ENCODE measurements at regions not wholly inside any gene's neighbourhood (a gene's known extent, or its start where the extent isn't known, plus 50 kb on each side); places are given as distances from the start of the nearest gene placed in this dataset.

DNA sequence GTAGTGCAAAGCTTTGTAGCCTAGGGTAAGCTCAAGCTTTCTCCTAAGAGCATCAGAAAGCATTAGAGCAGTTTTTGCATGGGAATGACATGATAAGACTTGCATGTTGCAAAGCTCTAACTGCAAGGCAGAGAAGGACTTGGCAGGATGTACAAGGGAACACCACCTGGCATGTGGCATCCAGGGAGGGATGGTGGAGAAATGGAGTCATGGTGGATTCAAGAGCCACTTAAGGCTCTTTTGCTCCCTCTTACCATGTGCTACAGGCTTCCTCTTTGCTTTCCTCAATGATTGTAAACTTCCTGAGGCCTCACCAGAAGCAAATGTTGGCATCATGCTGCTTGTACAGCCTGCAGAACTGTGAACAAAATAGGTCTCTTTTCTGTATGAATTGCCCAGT is 266.0 kb downstream of the GLI2 start:
- H3K27me3 ChIP-seq (ENCODE audit: control insufficient read depth, insufficient read depth, low read length) = no peaks in the 10 kb centered on the region
- H3K36me3 ChIP-seq (ENCODE audit: control insufficient read depth, insufficient read depth, low read length) = no peaks in the 10 kb centered on the region
- TF ChIP-seq, protein P1, sequence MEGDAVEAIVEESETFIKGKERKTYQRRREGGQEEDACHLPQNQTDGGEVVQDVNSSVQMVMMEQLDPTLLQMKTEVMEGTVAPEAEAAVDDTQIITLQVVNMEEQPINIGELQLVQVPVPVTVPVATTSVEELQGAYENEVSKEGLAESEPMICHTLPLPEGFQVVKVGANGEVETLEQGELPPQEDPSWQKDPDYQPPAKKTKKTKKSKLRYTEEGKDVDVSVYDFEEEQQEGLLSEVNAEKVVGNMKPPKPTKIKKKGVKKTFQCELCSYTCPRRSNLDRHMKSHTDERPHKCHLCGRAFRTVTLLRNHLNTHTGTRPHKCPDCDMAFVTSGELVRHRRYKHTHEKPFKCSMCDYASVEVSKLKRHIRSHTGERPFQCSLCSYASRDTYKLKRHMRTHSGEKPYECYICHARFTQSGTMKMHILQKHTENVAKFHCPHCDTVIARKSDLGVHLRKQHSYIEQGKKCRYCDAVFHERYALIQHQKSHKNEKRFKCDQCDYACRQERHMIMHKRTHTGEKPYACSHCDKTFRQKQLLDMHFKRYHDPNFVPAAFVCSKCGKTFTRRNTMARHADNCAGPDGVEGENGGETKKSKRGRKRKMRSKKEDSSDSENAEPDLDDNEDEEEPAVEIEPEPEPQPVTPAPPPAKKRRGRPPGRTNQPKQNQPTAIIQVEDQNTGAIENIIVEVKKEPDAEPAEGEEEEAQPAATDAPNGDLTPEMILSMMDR (IDR thresholded peaks at IDR 0.05; ENCODE audit: insufficient read depth, low read length, poor library complexity, severe bottlenecking) = no peak
- DNase-seq (ENCODE audit: low read depth) = no peak
- H3K4me3 ChIP-seq (ENCODE audit: low read depth, low read length) = no peak overlapping the region

DNA sequence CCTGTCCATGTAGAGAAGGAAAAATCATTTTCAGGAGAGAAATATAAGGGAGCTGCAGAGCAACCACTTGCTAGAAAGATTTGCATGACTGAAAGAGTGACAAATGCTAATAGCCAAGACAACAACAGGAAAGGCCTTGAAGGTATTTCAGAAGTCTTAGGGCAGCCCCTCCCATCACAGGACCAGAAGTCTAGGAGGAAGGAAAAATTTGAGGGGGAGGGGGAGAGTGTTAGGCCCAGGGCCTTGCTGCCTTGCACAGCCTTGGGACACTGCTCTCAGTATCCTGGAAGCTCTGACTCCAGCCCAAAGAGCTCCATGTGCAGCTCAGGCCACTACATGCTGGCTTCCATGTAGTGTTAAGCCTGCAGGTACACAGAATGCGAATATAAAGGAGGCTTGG is 266.9 kb downstream of the GLI2 start:
- Histone ChIP-seq H3K36me3 (ENCODE audit: control insufficient read depth, insufficient read depth, low read length) (no peaks in the 10 kb centered on the region), H3K27me3 (ENCODE audit: control insufficient read depth, insufficient read depth, low read length) (no peaks in the 10 kb centered on the region), H3K4me3 (ENCODE audit: low read depth, low read length) (no peak overlapping the region)
- TF ChIP-seq, protein P1 (IDR thresholded peaks at IDR 0.05; ENCODE audit: insufficient read depth, low read length, poor library complexity, severe bottlenecking) = no peak
- no peak for DNase-seq (ENCODE audit: low read depth)

DNA sequence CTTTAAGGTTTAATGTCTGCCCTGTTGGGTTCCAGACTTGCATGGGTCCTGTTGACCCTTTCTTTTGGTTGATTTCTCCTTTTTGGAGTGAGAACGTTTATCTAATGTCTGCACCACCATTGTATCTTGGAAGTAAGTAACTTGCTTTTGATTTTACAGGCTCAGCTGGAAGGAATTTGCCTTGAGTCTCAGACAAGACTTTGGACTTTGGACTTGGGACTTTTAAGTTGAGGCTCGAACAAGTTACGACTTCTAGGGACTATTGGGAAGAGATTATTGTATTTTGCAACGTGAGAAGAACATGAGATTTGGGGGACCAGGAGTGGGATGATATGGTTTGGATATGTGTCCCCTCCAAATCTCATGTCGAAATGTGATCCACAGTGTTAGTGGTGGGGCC is 267.7 kb downstream of the GLI2 start:
- H3K4me3 ChIP-seq (ENCODE audit: low read depth, low read length) = no peak overlapping the region
- TF ChIP-seq, protein P1 (IDR thresholded peaks at IDR 0.05; ENCODE audit: insufficient read depth, low read length, poor library complexity, severe bottlenecking) = no peak
- DNase-seq (ENCODE audit: low read depth) = no peak
- no peaks in the 10 kb centered on the region for H3K36me3 ChIP-seq (ENCODE audit: control insufficient read depth, insufficient read depth, low read length)
- no peaks in the 10 kb centered on the region for H3K27me3 ChIP-seq (ENCODE audit: control insufficient read depth, insufficient read depth, low read length)

DNA sequence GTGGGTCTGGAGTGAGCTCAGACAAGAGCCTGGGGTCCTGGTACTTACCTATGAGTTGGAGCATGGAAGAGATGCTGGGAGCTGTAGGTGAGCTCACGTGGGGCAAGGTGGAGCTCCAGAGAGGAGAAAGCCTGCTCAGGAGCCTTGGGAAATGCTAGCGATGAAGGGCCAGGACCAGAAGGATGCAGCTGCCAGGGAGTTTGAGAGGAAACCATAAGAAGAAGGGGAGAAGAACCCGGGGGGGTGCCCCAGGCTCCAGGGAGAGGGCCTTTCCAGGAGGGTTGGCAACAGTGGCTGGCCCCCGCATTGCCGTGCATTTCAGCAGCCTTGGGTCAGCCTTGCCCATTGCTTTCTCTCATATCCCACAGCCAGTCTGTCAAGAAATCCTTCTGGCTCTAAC is 268.7 kb downstream of the GLI2 start:
- TF ChIP-seq, protein P1 (IDR thresholded peaks at IDR 0.05; ENCODE audit: insufficient read depth, low read length, poor library complexity, severe bottlenecking) = no peak
- no peaks in the 10 kb centered on the region for H3K27me3 ChIP-seq (ENCODE audit: control insufficient read depth, insufficient read depth, low read length)
- H3K4me3 ChIP-seq (ENCODE audit: low read depth, low read length) = no peak overlapping the region
- H3K36me3 ChIP-seq (ENCODE audit: control insufficient read depth, insufficient read depth, low read length) = no peaks in the 10 kb centered on the region
- no peak for DNase-seq (ENCODE audit: low read depth)

DNA sequence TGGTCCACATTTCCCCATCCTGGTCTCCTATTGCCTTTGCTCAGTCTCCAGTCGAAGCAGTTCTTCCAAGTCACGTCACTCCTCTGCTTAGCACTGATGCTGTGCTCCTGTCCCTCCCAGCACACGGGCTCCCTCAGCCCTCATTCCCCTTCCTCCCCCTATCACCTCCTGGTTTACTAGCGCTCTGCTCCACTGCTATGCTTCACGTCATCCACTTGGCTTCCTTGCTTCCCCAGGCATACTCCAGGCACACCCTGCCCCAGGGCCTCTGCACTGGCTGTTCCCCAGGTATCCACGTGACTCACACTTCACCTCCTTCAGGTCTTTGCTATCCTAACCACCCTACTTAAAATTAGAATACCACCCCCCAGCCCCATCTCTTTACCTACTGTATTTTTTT is 269.3 kb downstream of the GLI2 start:
- DNase-seq (ENCODE audit: low read depth) = no peak
- TF ChIP-seq, protein P1 (IDR thresholded peaks at IDR 0.05; ENCODE audit: insufficient read depth, low read length, poor library complexity, severe bottlenecking) = no peak
- H3K27me3 ChIP-seq (ENCODE audit: control insufficient read depth, insufficient read depth, low read length) = no peaks in the 10 kb centered on the region
- H3K36me3 ChIP-seq (ENCODE audit: control insufficient read depth, insufficient read depth, low read length) = no peaks in the 10 kb centered on the region
- no peak overlapping the region for H3K4me3 ChIP-seq (ENCODE audit: low read depth, low read length)

DNA sequence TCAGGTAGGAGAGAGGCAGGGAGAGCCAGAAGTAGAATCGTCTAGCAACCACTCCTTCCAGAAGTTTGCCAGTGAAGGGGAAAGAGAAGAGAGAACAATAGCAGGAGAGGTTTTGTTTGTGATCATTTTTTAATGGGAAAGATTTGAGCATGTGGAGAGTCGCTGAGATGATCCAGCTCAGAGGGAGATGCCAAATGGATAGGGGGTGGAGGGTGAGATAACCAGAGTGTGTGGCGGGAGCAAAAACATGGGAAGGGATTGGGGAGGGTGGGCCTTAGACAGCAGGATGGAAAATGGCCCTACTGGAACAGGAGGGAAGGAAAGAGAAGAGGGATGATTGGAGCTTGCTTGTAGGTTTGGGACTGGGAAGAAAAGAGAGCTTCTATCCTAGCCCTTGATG is 269.8 kb downstream of the GLI2 start:
- Histone ChIP-seq H3K27me3 (ENCODE audit: control insufficient read depth, insufficient read depth, low read length) (no peaks in the 10 kb centered on the region), H3K4me3 (ENCODE audit: low read depth, low read length) (no peak overlapping the region), H3K36me3 (ENCODE audit: control insufficient read depth, insufficient read depth, low read length) (no peaks in the 10 kb centered on the region)
- no peak for DNase-seq (ENCODE audit: low read depth)
- TF ChIP-seq, protein P1 (IDR thresholded peaks at IDR 0.05; ENCODE audit: insufficient read depth, low read length, poor library complexity, severe bottlenecking) = no peak

All from kidney epithelial cell (primary cell).